ENCODE measurements at regions not wholly inside any gene's neighbourhood (a gene's known extent, or its start where the extent isn't known, plus 50 kb on each side); places are given as distances from the start of the nearest gene placed in this dataset.

DNA sequence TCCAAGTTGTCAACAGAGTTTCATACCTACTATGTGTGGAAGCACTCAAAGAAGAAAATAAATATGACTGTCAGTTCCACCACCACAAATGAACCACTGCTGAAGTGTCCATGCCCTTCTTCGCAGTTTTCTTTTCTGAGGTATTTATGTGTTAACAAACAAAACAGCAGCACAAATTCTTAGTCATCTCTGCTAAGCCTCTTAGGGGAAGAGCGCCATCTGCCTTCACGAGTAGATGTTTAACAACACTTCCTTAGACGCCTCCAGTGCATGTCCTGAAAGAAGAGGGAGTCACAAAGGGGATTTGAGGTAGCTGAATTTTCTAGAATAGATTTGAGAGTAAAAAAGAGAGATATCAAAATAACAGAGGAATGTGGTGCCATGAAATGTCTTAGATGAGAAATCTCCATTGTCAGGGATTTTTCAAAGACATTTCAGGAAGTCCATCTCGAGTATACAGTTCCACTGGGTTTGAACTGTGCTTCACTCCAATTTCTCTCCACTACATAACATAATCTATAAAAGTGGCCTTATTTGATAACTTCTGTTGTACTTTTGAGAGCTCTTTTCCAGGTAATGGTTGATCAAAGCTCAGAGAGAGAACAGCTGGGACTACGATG, 775.3 kb upstream of the POM121L12 start:
- TF ChIP-seq, protein P1, sequence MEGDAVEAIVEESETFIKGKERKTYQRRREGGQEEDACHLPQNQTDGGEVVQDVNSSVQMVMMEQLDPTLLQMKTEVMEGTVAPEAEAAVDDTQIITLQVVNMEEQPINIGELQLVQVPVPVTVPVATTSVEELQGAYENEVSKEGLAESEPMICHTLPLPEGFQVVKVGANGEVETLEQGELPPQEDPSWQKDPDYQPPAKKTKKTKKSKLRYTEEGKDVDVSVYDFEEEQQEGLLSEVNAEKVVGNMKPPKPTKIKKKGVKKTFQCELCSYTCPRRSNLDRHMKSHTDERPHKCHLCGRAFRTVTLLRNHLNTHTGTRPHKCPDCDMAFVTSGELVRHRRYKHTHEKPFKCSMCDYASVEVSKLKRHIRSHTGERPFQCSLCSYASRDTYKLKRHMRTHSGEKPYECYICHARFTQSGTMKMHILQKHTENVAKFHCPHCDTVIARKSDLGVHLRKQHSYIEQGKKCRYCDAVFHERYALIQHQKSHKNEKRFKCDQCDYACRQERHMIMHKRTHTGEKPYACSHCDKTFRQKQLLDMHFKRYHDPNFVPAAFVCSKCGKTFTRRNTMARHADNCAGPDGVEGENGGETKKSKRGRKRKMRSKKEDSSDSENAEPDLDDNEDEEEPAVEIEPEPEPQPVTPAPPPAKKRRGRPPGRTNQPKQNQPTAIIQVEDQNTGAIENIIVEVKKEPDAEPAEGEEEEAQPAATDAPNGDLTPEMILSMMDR (IDR thresholded peaks at IDR 0.05), result no peak
- TF ChIP-seq POLR2A (IDR thresholded peaks at IDR 0.05), result no peak
